H9 (cell line): ENCODE measurements at regions not wholly inside any gene's neighbourhood (a gene's known extent, or its start where the extent isn't known, plus 50 kb on each side); places are given as distances from the start of the nearest gene placed in this dataset.

ENCODE experiments used
- DNase-seq: peaks from one replicate; pipeline ENCODE4 v3.0.0-alpha.2; 2017
- H2AFZ ChIP-seq: one replicate; pipeline ENCODE4 v1.6.1; 2013; ENCODE audit warnings: mild to moderate bottlenecking, low read length, control low read depth, moderate library complexity
- H2AK5ac ChIP-seq: 2 replicates; pipeline ENCODE4 v1.6.1; 2013; ENCODE audit warnings: low read length, control low read depth, mixed read lengths; ENCODE audit not compliant: insufficient read length
- H2BK120ac ChIP-seq: one replicate; pipeline ENCODE4 v1.6.1; 2013; ENCODE audit warnings: low read depth, mild to moderate bottlenecking, low read length, control low read depth, inconsistent platforms; ENCODE audit not compliant: poor library complexity, severe bottlenecking
- H2BK12ac ChIP-seq: 2 replicates; pipeline ENCODE4 v1.6.1; 2013; ENCODE audit warnings: low read length, control low read depth, mixed read lengths, low read depth; ENCODE audit not compliant: insufficient read length
- H2BK15ac ChIP-seq: 2 replicates; pipeline ENCODE4 v1.6.1; 2013; ENCODE audit warnings: low read depth, low read length, control low read depth
- H2BK20ac ChIP-seq: one replicate; pipeline ENCODE4 v1.6.1; 2013; ENCODE audit warnings: low read depth, mild to moderate bottlenecking, low read length, control low read depth, inconsistent platforms; ENCODE audit not compliant: poor library complexity, severe bottlenecking
- H2BK5ac ChIP-seq: 2 replicates; pipeline ENCODE4 v1.6.1; 2013; ENCODE audit warnings: low read length, control low read depth, mixed read lengths; ENCODE audit not compliant: insufficient read length
- H3K14ac ChIP-seq: 2 replicates; pipeline ENCODE4 v1.6.1; 2013; ENCODE audit warnings: low read length, control low read depth; ENCODE audit not compliant: insufficient read depth
- H3K18ac ChIP-seq: 2 replicates; pipeline ENCODE4 v1.6.1; 2013; ENCODE audit warnings: low read depth, mild to moderate bottlenecking, mixed read lengths, low read length, control low read depth; ENCODE audit not compliant: insufficient read length
- H3K23ac ChIP-seq: 2 replicates; pipeline ENCODE4 v1.6.1; 2013; ENCODE audit warnings: low read length, control low read depth, mixed read lengths, low read depth; ENCODE audit not compliant: insufficient read length
- H3K23me2 ChIP-seq: 2 replicates; pipeline ENCODE4 v1.6.1; 2013; ENCODE audit warnings: low read depth, mild to moderate bottlenecking, mixed read lengths, low read length, control low read depth; ENCODE audit not compliant: insufficient read length, poor library complexity, severe bottlenecking
- H3K27ac ChIP-seq: 2 replicates; pipeline ENCODE4 v1.5.1; 2013; ENCODE audit warnings: low read length, control low read depth, mixed read lengths, low read depth; ENCODE audit not compliant: insufficient read length
- H3K27me3 ChIP-seq: 2 replicates; pipeline ENCODE4 v1.6.1; 2013; ENCODE audit warnings: low read length, control low read depth, inconsistent platforms; ENCODE audit not compliant: insufficient read depth
- H3K4ac ChIP-seq: 2 replicates; pipeline ENCODE4 v1.6.1; 2013; ENCODE audit warnings: low read depth, mild to moderate bottlenecking, control low read depth, inconsistent platforms, low read length, moderate library complexity
- H3K4me1 ChIP-seq: 2 replicates; pipeline ENCODE4 v1.6.1; 2013; ENCODE audit warnings: low read length, control low read depth, inconsistent platforms; ENCODE audit not compliant: insufficient read depth
- H3K4me2 ChIP-seq: 2 replicates; pipeline ENCODE4 v1.6.1; 2013; ENCODE audit warnings: low read length, control low read depth, mixed read lengths; ENCODE audit not compliant: insufficient read length, insufficient read depth
- H3K56ac ChIP-seq: 2 replicates; pipeline ENCODE4 v1.6.1; 2013; ENCODE audit warnings: low read depth, mild to moderate bottlenecking, mixed read lengths, low read length, control low read depth; ENCODE audit not compliant: insufficient read length
- H3K79me1 ChIP-seq: 2 replicates; pipeline ENCODE4 v1.6.1; 2013; ENCODE audit warnings: low read depth, mild to moderate bottlenecking, moderate library complexity, low read length, control low read depth, inconsistent platforms; ENCODE audit not compliant: insufficient read depth, poor library complexity, severe bottlenecking
- H3K79me2 ChIP-seq: 2 replicates; pipeline ENCODE4 v1.6.1; 2013; ENCODE audit warnings: low read length, control low read depth, inconsistent platforms; ENCODE audit not compliant: insufficient read depth
- H3K9ac ChIP-seq: 2 replicates; pipeline ENCODE4 v1.6.1; 2013; ENCODE audit warnings: low read length, control low read depth, mixed read lengths; ENCODE audit not compliant: insufficient read length; ENCODE audit errors: extremely low read depth
- H3K9me3 ChIP-seq: one replicate; pipeline ENCODE4 v1.6.1; 2013; ENCODE audit warnings: low read depth, low read length, inconsistent platforms; ENCODE audit not compliant: control insufficient read depth
- H3T11ph ChIP-seq: one replicate; pipeline ENCODE4 v1.6.1; 2013; ENCODE audit warnings: mild to moderate bottlenecking, low read length, control low read depth, inconsistent platforms
- H4K20me1 ChIP-seq: one replicate; pipeline ENCODE4 v1.6.1; 2013; ENCODE audit not compliant: control insufficient read depth, insufficient read length, insufficient read depth
- H4K5ac ChIP-seq: 2 replicates; pipeline ENCODE4 v1.6.1; 2013; ENCODE audit warnings: low read depth, mild to moderate bottlenecking, mixed read lengths, low read length, control low read depth; ENCODE audit not compliant: insufficient read length
- H4K8ac ChIP-seq: replicated peaks from 2 replicates; pipeline ENCODE4 v1.6.1; 2013; ENCODE audit warnings: low read length, control low read depth, mixed read lengths, low read depth; ENCODE audit not compliant: insufficient read length
- H4K91ac ChIP-seq: 2 replicates; pipeline ENCODE4 v1.6.1; 2013; ENCODE audit warnings: low read depth, mild to moderate bottlenecking, moderate library complexity, mixed read lengths, low read length, control low read depth; ENCODE audit not compliant: insufficient read length
- H3K27ac Mint-ChIP-seq, 3 experiments: 2 replicates in 2 of 3; 3 replicates in 1 of 3; pipeline ENCODE4 v1.8.0; 2020 to 2021; ENCODE audit warnings: mixed read lengths in 3 of 3, mild to moderate bottlenecking in 1 of 3, moderate library complexity in 1 of 3
- H3K27me3 Mint-ChIP-seq: 2 replicates; pipeline ENCODE4 v1.8.0; 2021; ENCODE audit warnings: low read depth, mild to moderate bottlenecking, moderate library complexity, mixed read lengths
- H3K36me3 Mint-ChIP-seq, 3 experiments: 2 replicates in 2 of 3; 3 replicates in 1 of 3; pipeline ENCODE4 v1.8.0; 2020 to 2021; ENCODE audit warnings: low read depth in 3 of 3, mixed read lengths in 3 of 3; ENCODE audit not compliant: insufficient read depth in 1 of 3
- H3K4me1 Mint-ChIP-seq, 2 experiments: 2 replicates each; pipeline ENCODE4 v1.8.0; 2020; ENCODE audit warnings: mixed read lengths in 2 of 2
- H3K4me3 Mint-ChIP-seq, 2 experiments: 2 replicates in 1 of 2; 3 replicates in 1 of 2; pipeline ENCODE4 v1.8.0; 2020 to 2021; ENCODE audit warnings: mild to moderate bottlenecking in 2 of 2, mixed read lengths in 2 of 2, moderate library complexity in 1 of 2
- H3K9me3 Mint-ChIP-seq, 2 experiments: 2 replicates in 1 of 2; 3 replicates in 1 of 2; pipeline ENCODE4 v1.8.0; 2020; ENCODE audit warnings: mild to moderate bottlenecking in 2 of 2, mixed read lengths in 2 of 2, moderate library complexity in 1 of 2
- CTCF ChIP-seq: fragments of 200-600 bp; sonication (generic); conservative IDR thresholded peaks from 3 replicates; pipeline ENCODE4 v1.8.0; 2021; ENCODE audit warnings: antibody characterized with exemption, mild to moderate bottlenecking
- WGBS: extraction: QIAGEN DNeasy Blood & Tissue Kit; methylation state at CpG from one replicate; pipeline ENCODE4 v1.1.7; 2013; ENCODE audit warnings: missing lambda C conversion rate, low lambda C conversion rate, mixed read lengths; ENCODE audit not compliant: insufficient read length; ENCODE audit errors: extremely low coverage; 5-methylcytosine and 5-hydroxymethylcytosine counted together

DNA sequence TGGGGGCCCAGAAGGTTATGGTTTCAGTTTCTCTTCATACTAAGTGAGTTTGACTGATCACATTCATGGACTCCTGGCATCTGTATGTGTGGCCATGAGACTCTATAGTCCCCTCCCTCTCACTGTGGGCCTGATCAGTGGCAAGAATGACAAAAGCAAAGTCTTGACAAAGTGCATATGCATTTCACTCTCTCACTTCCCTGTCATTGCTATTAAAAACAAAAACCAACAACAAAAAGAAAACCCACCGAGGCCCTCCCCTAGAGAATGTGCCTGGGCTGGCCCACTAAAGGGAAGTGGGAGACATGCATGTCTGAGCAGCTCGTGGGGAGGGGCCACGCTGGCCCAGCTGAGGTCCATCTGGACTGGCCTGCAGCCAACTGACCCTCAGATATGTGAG is 600.1 kb upstream of the RAB6C start:
- WGBS, result no CpG with 5 or more reads among the region's 3 CpGs
- Histone ChIP-seq H2BK5ac (no peak overlapping the region), H3K27ac (no peak overlapping the region), H2BK120ac (no peak overlapping the region), H4K8ac (no peak overlapping the region), H2AK5ac (no peak overlapping the region), H2BK20ac (no peak overlapping the region), H3K23me2 (no peaks in the 10 kb centered on the region), H2AFZ (no peak overlapping the region), H2BK12ac (no peak overlapping the region), H3K4me2 (no peak overlapping the region), H3K18ac (no peak overlapping the region), H4K5ac (no peak overlapping the region), H3K4ac (no peak overlapping the region), H2BK15ac (no peak overlapping the region), H3K79me2 (no peaks in the 10 kb centered on the region), H3K9ac (no peak overlapping the region), H3K56ac (no peak overlapping the region), H3K4me1 (no peaks in the 10 kb centered on the region), H3K27me3 (no peaks in the 10 kb centered on the region), H4K20me1 (no peaks in the 10 kb centered on the region), H3K23ac (no peak overlapping the region), H3K79me1 (no peaks in the 10 kb centered on the region), H3T11ph (no peak overlapping the region), H3K14ac (no peak overlapping the region), H4K91ac (no peak overlapping the region), H3K9me3 (no peaks in the 10 kb centered on the region)
- Mint-ChIP-seq H3K36me3 (peaks cover 0 to 3% (median 0%) of the 10 kb centered on the region in 3 experiments; a peak in 4 of 7 replicates), H3K9me3 (peaks cover 7 to 9% of the 10 kb centered on the region in 2 experiments), H3K27ac (no peak overlapping the region), H3K4me3 (no peak overlapping the region), H3K4me1 (peaks cover 2 to 6% of the 10 kb centered on the region in 2 experiments; a peak in 2 of 4 replicates), H3K27me3 (peaks cover 2% of the 10 kb centered on the region; the same call in 1 of the 2 replicates)
- no peak for DNase-seq
- TF ChIP-seq CTCF, result no peak
